Peyer's patch (tissue), 4 donors: ENCODE measurements at regions not wholly inside any gene's neighbourhood (a gene's known extent, or its start where the extent isn't known, plus 50 kb on each side); places are given as distances from the start of the nearest gene placed in this dataset.

Experiments
- POLR2A ChIP-seq, 2 donors: fragments of 450-650 bp; IDR thresholded peaks; one replicate each; pipeline ENCODE4 v1.5.1; 2017; ENCODE audit warnings: antibody characterized with exemption in 2 of 2, mild to moderate bottlenecking in 2 of 2, moderate library complexity in 2 of 2
- TF ChIP-seq, protein P1 (sequence below), 6 experiments: fragments of 450-650 bp in 4 of 6; fragments of 200-600 bp in 2 of 6; sonication (generic) in 1 of 6; IDR thresholded peaks; one replicate each; pipeline ENCODE4 v1.5.1; 2017 to 2019; ENCODE audit warnings: antibody characterized with exemption in 6 of 6, mild to moderate bottlenecking in 3 of 6, moderate library complexity in 1 of 6

DNA sequence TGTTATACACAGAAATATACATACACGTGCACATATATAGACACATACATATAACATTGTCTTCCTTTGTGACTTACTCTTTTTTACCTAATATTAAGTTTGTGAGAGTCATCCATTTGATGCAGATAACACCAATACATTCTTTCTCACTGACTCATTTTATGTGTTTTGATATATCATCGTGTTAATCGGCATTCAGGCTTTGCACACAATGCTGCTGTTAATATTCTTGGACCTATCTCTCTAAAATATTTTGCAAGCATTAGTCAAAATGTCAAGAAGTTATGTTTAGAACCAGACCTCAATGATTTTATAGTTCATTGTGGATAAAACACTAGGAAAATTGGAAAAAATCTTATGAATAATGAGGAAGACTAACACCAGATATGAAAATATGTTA lies 441.1 kb downstream of the LRATD1 start:
- TF ChIP-seq, protein P1, sequence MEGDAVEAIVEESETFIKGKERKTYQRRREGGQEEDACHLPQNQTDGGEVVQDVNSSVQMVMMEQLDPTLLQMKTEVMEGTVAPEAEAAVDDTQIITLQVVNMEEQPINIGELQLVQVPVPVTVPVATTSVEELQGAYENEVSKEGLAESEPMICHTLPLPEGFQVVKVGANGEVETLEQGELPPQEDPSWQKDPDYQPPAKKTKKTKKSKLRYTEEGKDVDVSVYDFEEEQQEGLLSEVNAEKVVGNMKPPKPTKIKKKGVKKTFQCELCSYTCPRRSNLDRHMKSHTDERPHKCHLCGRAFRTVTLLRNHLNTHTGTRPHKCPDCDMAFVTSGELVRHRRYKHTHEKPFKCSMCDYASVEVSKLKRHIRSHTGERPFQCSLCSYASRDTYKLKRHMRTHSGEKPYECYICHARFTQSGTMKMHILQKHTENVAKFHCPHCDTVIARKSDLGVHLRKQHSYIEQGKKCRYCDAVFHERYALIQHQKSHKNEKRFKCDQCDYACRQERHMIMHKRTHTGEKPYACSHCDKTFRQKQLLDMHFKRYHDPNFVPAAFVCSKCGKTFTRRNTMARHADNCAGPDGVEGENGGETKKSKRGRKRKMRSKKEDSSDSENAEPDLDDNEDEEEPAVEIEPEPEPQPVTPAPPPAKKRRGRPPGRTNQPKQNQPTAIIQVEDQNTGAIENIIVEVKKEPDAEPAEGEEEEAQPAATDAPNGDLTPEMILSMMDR (IDR thresholded peaks at IDR 0.05): no peak
- no peak for TF ChIP-seq POLR2A (IDR thresholded peaks at IDR 0.05)
